WTC11 (cell line): ENCODE measurements at regions not wholly inside any gene's neighbourhood (a gene's known extent, or its start where the extent isn't known, plus 50 kb on each side); places are given as distances from the start of the nearest gene placed in this dataset.

ENCODE experiments used
- ATF2 ChIP-seq: sonication (generic); formaldehyde crosslinking; IDR thresholded peaks from 2 replicates; pipeline ENCODE4 v1.8.1; 2022; ENCODE audit warnings: low read depth, missing genetic modification reagents, borderline replicate concordance
- ATF3 ChIP-seq: sonication (generic); formaldehyde crosslinking; conservative IDR thresholded peaks from 2 replicates; pipeline ENCODE4 v1.8.1; 2022; ENCODE audit warnings: mild to moderate bottlenecking, missing genetic modification reagents
- CREB1 ChIP-seq: sonication (generic); formaldehyde crosslinking; IDR thresholded peaks from 2 replicates; pipeline ENCODE4 v1.8.0; 2023; ENCODE audit warnings: mild to moderate bottlenecking, missing genetic modification reagents
- CREM ChIP-seq: sonication (generic); formaldehyde crosslinking; IDR thresholded peaks from 2 replicates; pipeline ENCODE4 v1.8.1; 2022; ENCODE audit warnings: mild to moderate bottlenecking, missing genetic modification reagents, moderate library complexity
- CTCF ChIP-seq: fragments of 200-600 bp; IDR thresholded peaks from 2 replicates; pipeline ENCODE4 v1.8.0; 2022; ENCODE audit warnings: antibody characterized with exemption
- NFE2L1 ChIP-seq: sonication (generic); formaldehyde crosslinking; IDR thresholded peaks from 2 replicates; pipeline ENCODE4 v1.8.1; 2023; ENCODE audit warnings: missing genetic modification reagents
- NR1H2 ChIP-seq: sonication (generic); formaldehyde crosslinking; IDR thresholded peaks from 2 replicates; pipeline ENCODE4 v1.9.0; 2021; ENCODE audit warnings: mild to moderate bottlenecking, moderate library complexity, missing genetic modification reagents
- NR2C2 ChIP-seq: sonication (generic); formaldehyde crosslinking; IDR thresholded peaks from 2 replicates; pipeline ENCODE4 v1.8.0; 2022; ENCODE audit warnings: mild to moderate bottlenecking, missing genetic modification reagents
- RELA ChIP-seq: sonication (generic); formaldehyde crosslinking; IDR thresholded peaks from 2 replicates; pipeline ENCODE4 v1.8.1; 2022; ENCODE audit warnings: missing genetic modification reagents, mild to moderate bottlenecking, borderline replicate concordance
- RORB ChIP-seq: fragments of 250-450 bp; sonication (Bioruptor Pico); IDR thresholded peaks from 2 replicates; pipeline ENCODE4 v1.9.0; 2021; ENCODE audit warnings: mild to moderate bottlenecking
- SMAD3 ChIP-seq: sonication (generic); formaldehyde crosslinking; IDR thresholded peaks from 2 replicates; pipeline ENCODE4 v1.8.0; 2022; ENCODE audit warnings: missing genetic modification reagents, mild to moderate bottlenecking, borderline replicate concordance
- ZBTB43 ChIP-seq: sonication (generic); formaldehyde crosslinking; IDR thresholded peaks from 2 replicates; pipeline ENCODE4 v1.8.1; 2023; ENCODE audit warnings: mild to moderate bottlenecking, missing genetic modification reagents
- ZSCAN18 ChIP-seq: fragments of 250-450 bp; sonication (Bioruptor Pico); IDR thresholded peaks from 2 replicates; pipeline ENCODE4 v2.1.2; 2022; ENCODE audit warnings: mild to moderate bottlenecking, moderate library complexity

GRCh38 chr15:92271179-92271578, 122.5 kb upstream of the ST8SIA2 start:
- TF ChIP-seq CTCF (no peak), ZBTB43 (CRISPR knock-in tag) (no peak), RELA (no peak), ZSCAN18 (CRISPR knock-in tag) (no peak), CREM (CRISPR knock-in tag) (no peak), SMAD3 (CRISPR knock-in tag) (no peak), RORB (CRISPR knock-in tag) (no peak), NR2C2 (CRISPR knock-in tag) (no peak), NR1H2 (no peak), ATF3 (no peak), CREB1 (CRISPR knock-in tag) (no peak), ATF2 (CRISPR knock-in tag) (no peak), NFE2L1 (CRISPR knock-in tag) (no peak)
